ENCODE measurements at regions not wholly inside any gene's neighbourhood (a gene's known extent, or its start where the extent isn't known, plus 50 kb on each side); places are given as distances from the start of the nearest gene placed in this dataset.

DNA sequence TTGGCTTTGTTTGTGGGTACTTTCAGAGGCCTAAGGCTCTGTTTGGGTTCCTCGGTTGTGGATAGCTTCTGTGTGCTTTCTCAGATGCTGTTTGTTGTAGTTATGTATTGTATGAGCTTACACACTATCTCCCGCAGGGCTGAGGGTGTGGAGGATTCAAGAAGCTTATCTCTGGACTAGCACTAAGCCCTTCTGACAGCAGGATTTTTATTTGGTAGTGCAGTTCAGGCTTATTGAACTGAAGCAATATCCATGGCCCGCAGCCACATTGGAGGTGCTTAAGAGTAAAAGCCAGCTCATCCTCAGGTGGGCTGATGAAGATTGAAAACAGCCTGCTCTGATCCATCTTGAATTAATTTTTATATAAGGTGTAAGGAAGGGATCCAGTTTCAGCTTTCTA, 128.2 kb downstream of the RASGEF1B start (continued):
- TF ChIP-seq EZH2 (IDR thresholded peaks at IDR 0.05; ENCODE audit: borderline replicate concordance, insufficient read depth, low read length, poor library complexity, severe bottlenecking) (no peak), EP300 (conservative IDR thresholded peaks at IDR 0.05; ENCODE audit: poor library complexity, severe bottlenecking) (no peak)

DNA sequence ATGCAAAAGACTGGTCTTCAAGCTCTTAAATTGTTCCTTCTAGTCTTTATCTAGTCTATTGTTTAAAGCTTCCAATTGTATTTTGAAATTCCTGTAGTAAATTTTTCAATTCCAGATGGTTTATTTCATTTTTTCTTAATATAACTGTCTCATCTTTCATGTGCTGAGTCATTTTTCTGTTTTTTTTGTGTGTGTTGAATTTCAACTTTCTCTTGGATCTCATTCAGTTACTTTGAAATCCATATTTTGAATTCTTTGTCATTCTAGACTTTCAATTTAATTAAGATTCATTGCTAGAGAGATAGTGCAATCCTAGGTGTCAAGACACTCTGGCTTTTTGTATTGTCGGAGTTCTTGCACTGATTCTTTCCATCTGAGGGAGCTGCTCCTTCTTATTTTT, 128.0 kb upstream of the PRKG2 start:
- no peaks in the 10 kb centered on the region for H3K9me2 ChIP-seq (ENCODE audit: insufficient read depth, low read length)
- TF ChIP-seq, protein P1, sequence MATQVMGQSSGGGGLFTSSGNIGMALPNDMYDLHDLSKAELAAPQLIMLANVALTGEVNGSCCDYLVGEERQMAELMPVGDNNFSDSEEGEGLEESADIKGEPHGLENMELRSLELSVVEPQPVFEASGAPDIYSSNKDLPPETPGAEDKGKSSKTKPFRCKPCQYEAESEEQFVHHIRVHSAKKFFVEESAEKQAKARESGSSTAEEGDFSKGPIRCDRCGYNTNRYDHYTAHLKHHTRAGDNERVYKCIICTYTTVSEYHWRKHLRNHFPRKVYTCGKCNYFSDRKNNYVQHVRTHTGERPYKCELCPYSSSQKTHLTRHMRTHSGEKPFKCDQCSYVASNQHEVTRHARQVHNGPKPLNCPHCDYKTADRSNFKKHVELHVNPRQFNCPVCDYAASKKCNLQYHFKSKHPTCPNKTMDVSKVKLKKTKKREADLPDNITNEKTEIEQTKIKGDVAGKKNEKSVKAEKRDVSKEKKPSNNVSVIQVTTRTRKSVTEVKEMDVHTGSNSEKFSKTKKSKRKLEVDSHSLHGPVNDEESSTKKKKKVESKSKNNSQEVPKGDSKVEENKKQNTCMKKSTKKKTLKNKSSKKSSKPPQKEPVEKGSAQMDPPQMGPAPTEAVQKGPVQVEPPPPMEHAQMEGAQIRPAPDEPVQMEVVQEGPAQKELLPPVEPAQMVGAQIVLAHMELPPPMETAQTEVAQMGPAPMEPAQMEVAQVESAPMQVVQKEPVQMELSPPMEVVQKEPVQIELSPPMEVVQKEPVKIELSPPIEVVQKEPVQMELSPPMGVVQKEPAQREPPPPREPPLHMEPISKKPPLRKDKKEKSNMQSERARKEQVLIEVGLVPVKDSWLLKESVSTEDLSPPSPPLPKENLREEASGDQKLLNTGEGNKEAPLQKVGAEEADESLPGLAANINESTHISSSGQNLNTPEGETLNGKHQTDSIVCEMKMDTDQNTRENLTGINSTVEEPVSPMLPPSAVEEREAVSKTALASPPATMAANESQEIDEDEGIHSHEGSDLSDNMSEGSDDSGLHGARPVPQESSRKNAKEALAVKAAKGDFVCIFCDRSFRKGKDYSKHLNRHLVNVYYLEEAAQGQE (IDR thresholded peaks at IDR 0.05; ENCODE audit: borderline replicate concordance): no peak
- no peak for TF ChIP-seq SMC3 (conservative IDR thresholded peaks at IDR 0.05; ENCODE audit: poor library complexity)
- no peak for TF ChIP-seq EZH2 (IDR thresholded peaks at IDR 0.05; ENCODE audit: borderline replicate concordance, insufficient read depth, low read length, poor library complexity, severe bottlenecking)
- TF ChIP-seq EP300 (conservative IDR thresholded peaks at IDR 0.05; ENCODE audit: poor library complexity, severe bottlenecking): no peak
- TF ChIP-seq POLR2AphosphoS5 (IDR thresholded peaks at IDR 0.05): no peak
- TF ChIP-seq MXI1 (conservative IDR thresholded peaks at IDR 0.05; ENCODE audit: poor library complexity, severe bottlenecking): no peak
- TF ChIP-seq, protein P2, sequence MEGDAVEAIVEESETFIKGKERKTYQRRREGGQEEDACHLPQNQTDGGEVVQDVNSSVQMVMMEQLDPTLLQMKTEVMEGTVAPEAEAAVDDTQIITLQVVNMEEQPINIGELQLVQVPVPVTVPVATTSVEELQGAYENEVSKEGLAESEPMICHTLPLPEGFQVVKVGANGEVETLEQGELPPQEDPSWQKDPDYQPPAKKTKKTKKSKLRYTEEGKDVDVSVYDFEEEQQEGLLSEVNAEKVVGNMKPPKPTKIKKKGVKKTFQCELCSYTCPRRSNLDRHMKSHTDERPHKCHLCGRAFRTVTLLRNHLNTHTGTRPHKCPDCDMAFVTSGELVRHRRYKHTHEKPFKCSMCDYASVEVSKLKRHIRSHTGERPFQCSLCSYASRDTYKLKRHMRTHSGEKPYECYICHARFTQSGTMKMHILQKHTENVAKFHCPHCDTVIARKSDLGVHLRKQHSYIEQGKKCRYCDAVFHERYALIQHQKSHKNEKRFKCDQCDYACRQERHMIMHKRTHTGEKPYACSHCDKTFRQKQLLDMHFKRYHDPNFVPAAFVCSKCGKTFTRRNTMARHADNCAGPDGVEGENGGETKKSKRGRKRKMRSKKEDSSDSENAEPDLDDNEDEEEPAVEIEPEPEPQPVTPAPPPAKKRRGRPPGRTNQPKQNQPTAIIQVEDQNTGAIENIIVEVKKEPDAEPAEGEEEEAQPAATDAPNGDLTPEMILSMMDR (IDR thresholded peaks at IDR 0.05; ENCODE audit: poor library complexity, severe bottlenecking): no peak
- no peak for TF ChIP-seq TAF1 (IDR thresholded peaks at IDR 0.05; ENCODE audit: low read depth)
- TF ChIP-seq RAD21 (conservative IDR thresholded peaks at IDR 0.05): no peak
- no peak overlapping the region for H3K4me2 ChIP-seq (ENCODE audit: low read length)

DNA sequence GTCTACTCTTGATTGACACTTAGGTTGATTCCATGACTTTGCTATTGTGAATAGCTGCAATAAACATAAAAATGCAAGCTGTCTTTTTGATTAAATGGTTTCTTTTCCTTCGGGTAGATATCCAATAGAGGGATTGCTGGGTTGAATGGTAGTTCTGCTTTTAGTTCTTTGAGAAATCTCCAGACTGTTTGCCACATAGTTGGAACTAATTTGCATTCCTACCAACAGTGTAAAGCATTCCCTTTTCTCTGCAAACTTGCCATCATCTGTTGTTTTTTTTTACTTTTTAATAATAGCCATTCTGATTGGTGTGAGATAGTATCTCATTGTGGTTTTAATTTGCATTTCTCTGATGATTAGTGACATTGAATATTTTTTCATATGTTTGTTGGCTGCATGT, 122.2 kb upstream of the PRKG2 start:
- Histone ChIP-seq H2AFZ (ENCODE audit: low read depth, low read length) (no peak overlapping the region), H3K9ac (ENCODE audit: low read length) (no peak overlapping the region), H3K27ac (ENCODE audit: low read length) (no peak overlapping the region), H3K27me3 (ENCODE audit: insufficient read depth, low read depth, low read length) (no peaks in the 10 kb centered on the region), H3K36me3 (ENCODE audit: insufficient read depth, low read length) (no peaks in the 10 kb centered on the region), H3F3A (ENCODE audit: insufficient read depth, low read length, poor library complexity, severe bottlenecking) (no peaks in the 10 kb centered on the region), H3K9me3 (ENCODE audit: low read length) (no peaks in the 10 kb centered on the region), H3K9me2 (ENCODE audit: insufficient read depth, low read length) (no peaks in the 10 kb centered on the region), H4K20me1 (ENCODE audit: insufficient read depth) (no peaks in the 10 kb centered on the region), H3K4me2 (ENCODE audit: low read length) (no peak overlapping the region), H3K4me3 (ENCODE audit: low read length) (no peak overlapping the region), H3K79me2 (replicated peaks; ENCODE audit: insufficient read depth, low read length) (no peaks in the 10 kb centered on the region)
- no peak for TF ChIP-seq MXI1 (conservative IDR thresholded peaks at IDR 0.05; ENCODE audit: poor library complexity, severe bottlenecking)
- no peak for TF ChIP-seq SMC3 (conservative IDR thresholded peaks at IDR 0.05; ENCODE audit: poor library complexity)
- no peak for TF ChIP-seq POLR2AphosphoS5 (IDR thresholded peaks at IDR 0.05)
- TF ChIP-seq, protein P1 (IDR thresholded peaks at IDR 0.05; ENCODE audit: borderline replicate concordance): no peak
- no peak for TF ChIP-seq EZH2 (IDR thresholded peaks at IDR 0.05; ENCODE audit: borderline replicate concordance, insufficient read depth, low read length, poor library complexity, severe bottlenecking)
- TF ChIP-seq EP300 (conservative IDR thresholded peaks at IDR 0.05; ENCODE audit: poor library complexity, severe bottlenecking): no peak
- TF ChIP-seq TAF1 (IDR thresholded peaks at IDR 0.05; ENCODE audit: low read depth): no peak
- no peak for TF ChIP-seq RAD21 (conservative IDR thresholded peaks at IDR 0.05)
- TF ChIP-seq, protein P2 (IDR thresholded peaks at IDR 0.05; ENCODE audit: poor library complexity, severe bottlenecking): no peak

More for the DNA sequence above, 128.0 kb upstream of the PRKG2 start:
- Histone ChIP-seq H2AFZ (ENCODE audit: low read depth, low read length) (no peak overlapping the region), H3F3A (ENCODE audit: insufficient read depth, low read length, poor library complexity, severe bottlenecking) (no peaks in the 10 kb centered on the region), H3K27me3 (ENCODE audit: insufficient read depth, low read depth, low read length) (no peaks in the 10 kb centered on the region), H3K79me2 (replicated peaks; ENCODE audit: insufficient read depth, low read length) (no peaks in the 10 kb centered on the region), H3K9me3 (ENCODE audit: low read length) (no peaks in the 10 kb centered on the region), H3K9ac (ENCODE audit: low read length) (no peak overlapping the region), H3K36me3 (ENCODE audit: insufficient read depth, low read length) (no peaks in the 10 kb centered on the region), H4K20me1 (ENCODE audit: insufficient read depth) (no peaks in the 10 kb centered on the region), H3K4me3 (ENCODE audit: low read length) (no peak overlapping the region), H3K27ac (ENCODE audit: low read length) (no peak overlapping the region)

Data from neural cell (in vitro differentiated cells).